Putamen (tissue), 1 donor: ENCODE measurements at regions not wholly inside any gene's neighbourhood (a gene's known extent, or its start where the extent isn't known, plus 50 kb on each side); places are given as distances from the start of the nearest gene placed in this dataset.
"Not testable (repeated sequence)": the region's sequence is repeated elsewhere in the genome, so short reads cannot be mapped to it uniquely, and the experiment has no call there.

ENCODE experiments used
- DNase-seq: peaks from one replicate; pipeline ENCODE4 v3.0.0-alpha.2; 2016; ENCODE audit warnings: low spot score

GRCh38 chrX:40530509-40530908, 50.3 kb upstream of the ATP6AP2 start:
- no peak for DNase-seq

- no peak for DNase-seq
These were observed 53.2 kb upstream of the ATP6AP2 start for GRCh38 chrX:40527543-40527942.

- no peak for DNase-seq
These were observed 54.4 kb upstream of the ATP6AP2 start for GRCh38 chrX:40526412-40526811.

- DNase-seq: not testable (repeated sequence)
These were observed 54.9 kb upstream of the ATP6AP2 start for GRCh38 chrX:40525901-40526300.

GRCh38 chrX:40524423-40524822, 56.3 kb upstream of the ATP6AP2 start:
- DNase-seq: no peak

- DNase-seq: no peak
These were observed 56.9 kb upstream of the ATP6AP2 start for GRCh38 chrX:40523852-40524251.

- no peak for DNase-seq
These were observed 58.8 kb upstream of the ATP6AP2 start for GRCh38 chrX:40521868-40522450.

GRCh38 chrX:40514376-40514775, 66.4 kb upstream of the ATP6AP2 start:
- DNase-seq: no peak

- no peak for DNase-seq
These were observed 66.9 kb upstream of the ATP6AP2 start for GRCh38 chrX:40513835-40514234.

- no peak for DNase-seq
These were observed 67.8 kb upstream of the ATP6AP2 start for GRCh38 chrX:40513012-40513411.

- DNase-seq: no peak
These were observed 69.5 kb upstream of the ATP6AP2 start for GRCh38 chrX:40511258-40511657.

GRCh38 chrX:40508560-40508959, 72.2 kb upstream of the ATP6AP2 start:
- DNase-seq: no peak

- no peak for DNase-seq
These were observed 74.4 kb upstream of the ATP6AP2 start for GRCh38 chrX:40506201-40506985.

- DNase-seq: no peak
These were observed 75.8 kb upstream of the ATP6AP2 start for GRCh38 chrX:40504801-40505605.

GRCh38 chrX:40503094-40503493, 77.7 kb upstream of the ATP6AP2 start:
- no peak for DNase-seq

- no peak for DNase-seq
These were observed 78.1 kb upstream of the ATP6AP2 start for GRCh38 chrX:40502688-40503087.

- no peak for DNase-seq
These were observed 79.5 kb upstream of the ATP6AP2 start for GRCh38 chrX:40501164-40501855.

- peak; percentile 7 for DNase-seq
These were observed 84.0 kb upstream of the ATP6AP2 start for GRCh38 chrX:40496728-40497127.

GRCh38 chrX:40495659-40496058, 85.1 kb upstream of the ATP6AP2 start:
- DNase-seq: no peak

GRCh38 chrX:40494005-40494404, 86.8 kb upstream of the ATP6AP2 start:
- DNase-seq: no peak

- DNase-seq: no peak
These were observed 92.5 kb upstream of the ATP6AP2 start for GRCh38 chrX:40488296-40488695.

- DNase-seq: no peak
These were observed 94.8 kb upstream of the ATP6AP2 start for GRCh38 chrX:40485973-40486372.
